HG02885 (cell line): ENCODE measurements at regions not wholly inside any gene's neighbourhood (a gene's known extent, or its start where the extent isn't known, plus 50 kb on each side); places are given as distances from the start of the nearest gene placed in this dataset.

Experiments used
- ATAC-seq: cut with Tn5 transposase; IDR thresholded peaks from one replicate; pipeline ENCODE4 v1.9.1; 2021; ENCODE audit warnings: mild to moderate bottlenecking; ENCODE audit not compliant: unreplicated experiment, poor library complexity

- ATAC-seq: no peak
These were observed 137.1 kb upstream of the FSTL4 start for GRCh38 chr5:133749331-133749985.

- no peak for ATAC-seq
These were observed 134.5 kb upstream of the FSTL4 start for GRCh38 chr5:133746834-133747233.

GRCh38 chr5:133744960-133745308 is 132.6 kb upstream of the FSTL4 start:
- no peak for ATAC-seq

GRCh38 chr5:133744051-133744959 is 132.0 kb upstream of the FSTL4 start:
- no peak for ATAC-seq

GRCh38 chr5:133742431-133742988 is 130.2 kb upstream of the FSTL4 start:
- no peak for ATAC-seq

GRCh38 chr5:133741818-133742355 is 129.5 kb upstream of the FSTL4 start:
- ATAC-seq: no peak

GRCh38 chr5:133741396-133741795 is 129.1 kb upstream of the FSTL4 start:
- no peak for ATAC-seq

- ATAC-seq: no peak
These were observed 126.9 kb upstream of the FSTL4 start for GRCh38 chr5:133739181-133739780.

GRCh38 chr5:133738271-133738670 is 125.9 kb upstream of the FSTL4 start:
- no peak for ATAC-seq

- no peak for ATAC-seq
These were observed 124.2 kb upstream of the FSTL4 start for GRCh38 chr5:133736512-133736911.

- ATAC-seq: no peak
These were observed 123.0 kb upstream of the FSTL4 start for GRCh38 chr5:133735346-133735745.

GRCh38 chr5:133734916-133735315 is 122.6 kb upstream of the FSTL4 start:
- ATAC-seq: no peak

- ATAC-seq: no peak
These were observed 120.2 kb upstream of the FSTL4 start for GRCh38 chr5:133732536-133732935.

- no peak for ATAC-seq
These were observed 119.6 kb upstream of the FSTL4 start for GRCh38 chr5:133731951-133732350.

- ATAC-seq: no peak
These were observed 118.5 kb upstream of the FSTL4 start for GRCh38 chr5:133730866-133731265.

- ATAC-seq: no peak
These were observed 118.0 kb upstream of the FSTL4 start for GRCh38 chr5:133730346-133730745.

- ATAC-seq: no peak
These were observed 117.5 kb upstream of the FSTL4 start for GRCh38 chr5:133729800-133730199.

- no peak for ATAC-seq
These were observed 116.1 kb upstream of the FSTL4 start for GRCh38 chr5:133728475-133728874.

GRCh38 chr5:133727636-133728035 is 115.3 kb upstream of the FSTL4 start:
- ATAC-seq: no peak

- no peak for ATAC-seq
These were observed 111.5 kb upstream of the FSTL4 start for GRCh38 chr5:133723651-133724366.
